Astrocyte (in vitro differentiated cells and primary cell): ENCODE measurements at regions not wholly inside any gene's neighbourhood (a gene's known extent, or its start where the extent isn't known, plus 50 kb on each side); places are given as distances from the start of the nearest gene placed in this dataset.

ENCODE experiments used
- DNase-seq: peaks from one replicate; pipeline ENCODE4 v3.0.0-alpha.2; 2010; ENCODE audit warnings: low read depth
- FAIRE-seq: peaks from 2 replicates; lab custom pipeline; 2011; peaks lifted over from hg19 to GRCh38; lab: Jason Lieb, UNC
- H2AFZ ChIP-seq: 2 replicates; pipeline ENCODE4 v1.6.0; 2012; ENCODE audit warnings: low read depth, low read length, inconsistent platforms
- H3K27ac ChIP-seq: 2 replicates; pipeline ENCODE4 v1.5.1; 2011; ENCODE audit warnings: low read depth, low read length, inconsistent platforms
- H3K27me3 ChIP-seq: 2 replicates; pipeline ENCODE4 v1.6.0; 2011; ENCODE audit warnings: low read length, inconsistent platforms; ENCODE audit not compliant: insufficient read depth
- H3K36me3 ChIP-seq: 2 replicates; pipeline ENCODE4 v1.5.1; 2011; ENCODE audit warnings: low read length, inconsistent platforms; ENCODE audit not compliant: insufficient read depth
- H3K4me1 ChIP-seq: 2 replicates; pipeline ENCODE4 v1.5.1; 2011; ENCODE audit warnings: low read length, inconsistent platforms; ENCODE audit not compliant: insufficient read depth
- H3K4me2 ChIP-seq: 2 replicates; pipeline ENCODE4 v1.6.0; 2012; ENCODE audit warnings: low read length, inconsistent platforms
- H3K4me3 ChIP-seq: 2 replicates; pipeline ENCODE4 v1.5.1; 2011; ENCODE audit warnings: low read depth, mild to moderate bottlenecking, low read length, inconsistent platforms; ENCODE audit not compliant: insufficient read depth
- H3K79me2 ChIP-seq: 2 replicates; pipeline ENCODE4 v1.6.0; 2012; ENCODE audit warnings: mild to moderate bottlenecking, low read length, inconsistent platforms; ENCODE audit not compliant: insufficient read depth
- H3K9ac ChIP-seq: 2 replicates; pipeline ENCODE4 v1.6.0; 2012; ENCODE audit warnings: mild to moderate bottlenecking, low read length, inconsistent platforms
- H3K9me3 ChIP-seq: 2 replicates; pipeline ENCODE4 v1.5.1; 2012; ENCODE audit warnings: low read depth, mild to moderate bottlenecking, low read length, inconsistent platforms; ENCODE audit not compliant: insufficient read depth
- H4K20me1 ChIP-seq: 2 replicates; pipeline ENCODE4 v1.6.0; 2012; ENCODE audit warnings: low read length, inconsistent platforms; ENCODE audit not compliant: insufficient read depth
- H3K27ac Mint-ChIP-seq: one replicate; pipeline ENCODE4 v1.8.0; 2021; ENCODE audit warnings: mild to moderate bottlenecking, mixed read lengths; ENCODE audit not compliant: unreplicated experiment
- H3K27me3 Mint-ChIP-seq: one replicate; pipeline ENCODE4 v1.8.0; 2021; ENCODE audit warnings: low read depth, mixed read lengths; ENCODE audit not compliant: unreplicated experiment
- H3K36me3 Mint-ChIP-seq: one replicate; pipeline ENCODE4 v1.8.0; 2021; ENCODE audit warnings: low read depth, mixed read lengths; ENCODE audit not compliant: unreplicated experiment
- H3K4me1 Mint-ChIP-seq: one replicate; pipeline ENCODE4 v1.8.0; 2021; ENCODE audit warnings: low read depth, mixed read lengths; ENCODE audit not compliant: unreplicated experiment
- H3K4me3 Mint-ChIP-seq: one replicate; pipeline ENCODE4 v1.8.0; 2021; ENCODE audit warnings: mild to moderate bottlenecking, moderate library complexity, mixed read lengths; ENCODE audit not compliant: unreplicated experiment
- H3K9me3 Mint-ChIP-seq: one replicate; pipeline ENCODE4 v1.8.0; 2021; ENCODE audit warnings: mild to moderate bottlenecking, mixed read lengths; ENCODE audit not compliant: unreplicated experiment
- EZH2 ChIP-seq: IDR thresholded peaks from 2 replicates; pipeline ENCODE4 v1.6.1; 2012; ENCODE audit warnings: mild to moderate bottlenecking, low read length, inconsistent platforms; ENCODE audit not compliant: insufficient read depth
- TF ChIP-seq, protein P1 (sequence below): IDR thresholded peaks from 2 replicates; pipeline ENCODE4 v1.5.1; 2011; ENCODE audit warnings: low read depth, mild to moderate bottlenecking, inconsistent platforms, low read length, moderate library complexity; ENCODE audit not compliant: insufficient read depth

DNA sequence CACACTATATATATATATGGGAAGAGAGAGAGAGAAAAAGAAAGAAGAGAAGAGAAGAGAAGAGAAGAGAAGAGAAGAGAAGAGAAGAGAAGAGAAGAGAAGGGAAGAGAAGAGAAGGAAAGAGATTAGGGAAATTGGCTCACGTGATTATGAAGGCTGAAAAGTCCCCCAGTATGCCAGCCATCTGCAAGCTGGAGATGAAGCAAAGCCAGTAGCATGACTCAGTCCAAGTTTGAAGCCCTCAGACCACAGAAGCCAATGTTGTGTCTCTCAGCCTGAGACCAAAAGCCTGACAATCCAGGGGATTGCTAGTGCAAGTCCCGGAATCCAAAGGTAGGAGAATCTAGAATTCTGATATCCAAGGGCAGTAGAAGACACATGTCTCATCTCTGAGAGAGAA lies 206.3 kb upstream of the PRSS1 start:
- Mint-ChIP-seq H3K4me1 (peaks cover 17% of the 10 kb centered on the region), H3K36me3 (no peaks in the 10 kb centered on the region), H3K4me3 (no peak overlapping the region), H3K27me3 (no peaks in the 10 kb centered on the region), H3K9me3 (no peaks in the 10 kb centered on the region), H3K27ac (peak overlapping the region; percentile 17)
- TF ChIP-seq, protein P1, sequence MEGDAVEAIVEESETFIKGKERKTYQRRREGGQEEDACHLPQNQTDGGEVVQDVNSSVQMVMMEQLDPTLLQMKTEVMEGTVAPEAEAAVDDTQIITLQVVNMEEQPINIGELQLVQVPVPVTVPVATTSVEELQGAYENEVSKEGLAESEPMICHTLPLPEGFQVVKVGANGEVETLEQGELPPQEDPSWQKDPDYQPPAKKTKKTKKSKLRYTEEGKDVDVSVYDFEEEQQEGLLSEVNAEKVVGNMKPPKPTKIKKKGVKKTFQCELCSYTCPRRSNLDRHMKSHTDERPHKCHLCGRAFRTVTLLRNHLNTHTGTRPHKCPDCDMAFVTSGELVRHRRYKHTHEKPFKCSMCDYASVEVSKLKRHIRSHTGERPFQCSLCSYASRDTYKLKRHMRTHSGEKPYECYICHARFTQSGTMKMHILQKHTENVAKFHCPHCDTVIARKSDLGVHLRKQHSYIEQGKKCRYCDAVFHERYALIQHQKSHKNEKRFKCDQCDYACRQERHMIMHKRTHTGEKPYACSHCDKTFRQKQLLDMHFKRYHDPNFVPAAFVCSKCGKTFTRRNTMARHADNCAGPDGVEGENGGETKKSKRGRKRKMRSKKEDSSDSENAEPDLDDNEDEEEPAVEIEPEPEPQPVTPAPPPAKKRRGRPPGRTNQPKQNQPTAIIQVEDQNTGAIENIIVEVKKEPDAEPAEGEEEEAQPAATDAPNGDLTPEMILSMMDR = no peak
- TF ChIP-seq EZH2 = no peak
- Histone ChIP-seq H3K79me2 (no peaks in the 10 kb centered on the region), H3K9ac (no peak overlapping the region), H3K4me1 (peaks cover 26% of the 10 kb centered on the region), H2AFZ (no peak overlapping the region), H3K27me3 (no peaks in the 10 kb centered on the region), H3K9me3 (no peaks in the 10 kb centered on the region), H3K4me2 (peak overlapping the region; percentile 11), H3K27ac (peak overlapping the region; percentile 19), H4K20me1 (no peaks in the 10 kb centered on the region), H3K36me3 (no peaks in the 10 kb centered on the region), H3K4me3 (no peak overlapping the region)
- DNase-seq (peak; percentile 71), FAIRE-seq (no peak)

DNA sequence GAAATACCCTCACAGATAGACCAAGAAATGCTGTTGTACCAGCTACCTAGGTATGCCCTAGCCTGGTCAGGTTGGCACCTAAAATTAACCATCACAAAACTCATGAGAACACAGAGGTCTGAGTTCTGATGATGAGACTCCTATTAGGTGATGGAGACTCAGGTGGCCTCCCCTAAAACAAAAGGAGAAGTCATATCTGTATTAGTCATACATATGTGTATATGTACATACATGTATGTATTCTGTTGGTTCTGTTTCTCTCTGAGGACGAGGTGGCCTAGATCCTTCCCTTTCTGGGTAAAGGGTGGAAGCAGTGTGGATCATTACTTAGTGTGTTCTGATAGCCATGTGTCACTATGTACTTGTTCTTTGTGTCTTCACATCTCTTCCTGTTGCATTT lies 207.2 kb upstream of the PRSS1 start:
- TF ChIP-seq, protein P1 = no peak
- no peak overlapping the region for H3K4me3 ChIP-seq

DNA sequence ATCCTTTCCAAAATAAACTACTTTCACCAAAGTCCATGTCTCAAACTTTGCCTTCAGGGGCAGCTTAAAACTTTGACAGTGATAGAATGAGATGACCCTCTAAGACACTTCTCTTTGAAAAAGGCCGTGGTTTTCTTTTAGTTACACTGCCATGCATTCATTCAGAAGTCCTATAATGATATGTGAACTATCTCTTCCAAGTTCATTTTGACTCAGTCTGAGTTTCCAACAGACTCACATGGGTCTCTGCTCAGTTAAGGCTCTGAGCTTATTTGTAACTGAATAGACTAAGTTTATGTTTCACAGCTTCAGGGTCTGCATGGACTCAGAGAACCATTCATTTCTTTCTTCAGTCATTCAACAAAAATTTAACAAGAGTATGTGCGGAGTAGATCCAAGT lies 208.9 kb upstream of the PRSS1 start:
- Histone ChIP-seq H3K4me3 (no peak overlapping the region), H2AFZ (no peak overlapping the region), H3K36me3 (no peaks in the 10 kb centered on the region), H4K20me1 (no peaks in the 10 kb centered on the region), H3K27ac (peak overlapping the region; percentile 71), H3K27me3 (no peaks in the 10 kb centered on the region), H3K4me1 (peaks cover 31% of the 10 kb centered on the region), H3K79me2 (no peaks in the 10 kb centered on the region), H3K4me2 (peak overlapping the region; percentile 58), H3K9ac (peak overlapping the region; percentile 30), H3K9me3 (no peaks in the 10 kb centered on the region)
- no peak overlapping the region for H3K27ac Mint-ChIP-seq
- FAIRE-seq (no peak), DNase-seq (no peak)
- H3K27me3 Mint-ChIP-seq = no peaks in the 10 kb centered on the region
- TF ChIP-seq, protein P1 = no peak
- H3K36me3 Mint-ChIP-seq = no peaks in the 10 kb centered on the region
- H3K4me3 Mint-ChIP-seq = no peak overlapping the region
- H3K9me3 Mint-ChIP-seq = no peaks in the 10 kb centered on the region
- peaks cover 17% of the 10 kb centered on the region for H3K4me1 Mint-ChIP-seq

More for the DNA sequence above, 207.2 kb upstream of the PRSS1 start:
- Histone ChIP-seq H3K9me3 (no peaks in the 10 kb centered on the region), H3K36me3 (no peaks in the 10 kb centered on the region), H4K20me1 (no peaks in the 10 kb centered on the region), H3K27ac (no peak overlapping the region), H3K27me3 (no peaks in the 10 kb centered on the region), H3K4me1 (peaks cover 26% of the 10 kb centered on the region), H3K79me2 (no peaks in the 10 kb centered on the region), H3K4me2 (no peak overlapping the region), H3K9ac (no peak overlapping the region), H2AFZ (no peak overlapping the region)
- FAIRE-seq (no peak), DNase-seq (no peak)
- Mint-ChIP-seq H3K27ac (no peak overlapping the region), H3K4me1 (peaks cover 17% of the 10 kb centered on the region), H3K36me3 (no peaks in the 10 kb centered on the region), H3K9me3 (no peaks in the 10 kb centered on the region), H3K27me3 (no peaks in the 10 kb centered on the region), H3K4me3 (no peak overlapping the region)
